A673 (cell line): ENCODE measurements at regions not wholly inside any gene's neighbourhood (a gene's known extent, or its start where the extent isn't known, plus 50 kb on each side); places are given as distances from the start of the nearest gene placed in this dataset.

Experiments used
- CTCF ChIP-seq: fragments of 300-800, 200-600 bp; sonication (generic); conservative IDR thresholded peaks from 2 replicates; pipeline ENCODE4 v1.5.1; 2017; ENCODE audit warnings: low read depth, mild to moderate bottlenecking, antibody characterized with exemption, low read length, moderate library complexity, mixed read lengths
- EZH2 ChIP-seq: fragments of 200-600 bp; sonication (generic); IDR thresholded peaks from 2 replicates; pipeline ENCODE4 v1.6.1; 2017; ENCODE audit warnings: borderline replicate concordance, low read depth, mild to moderate bottlenecking, mixed read lengths, antibody characterized with exemption, low read length; ENCODE audit not compliant: poor library complexity, severe bottlenecking

- TF ChIP-seq CTCF (no peak), EZH2 (no peak)
Observed at GRCh38 chr11:45429719-45430118, 143.6 kb upstream of the SYT13 start.
